UCSD-AML1 (cell line): ENCODE measurements at regions not wholly inside any gene's neighbourhood (a gene's known extent, or its start where the extent isn't known, plus 50 kb on each side); places are given as distances from the start of the nearest gene placed in this dataset.

Experiments
- DNase-seq: peaks from one replicate; lab custom pipeline; 2025; ENCODE audit not compliant: unreplicated experiment; lab: John Stamatoyannopoulos, UW

GRCh38 chr1:172883387-172883791 lies 167.4 kb downstream of the TNFSF18 start:
- no peak for DNase-seq

DNA sequence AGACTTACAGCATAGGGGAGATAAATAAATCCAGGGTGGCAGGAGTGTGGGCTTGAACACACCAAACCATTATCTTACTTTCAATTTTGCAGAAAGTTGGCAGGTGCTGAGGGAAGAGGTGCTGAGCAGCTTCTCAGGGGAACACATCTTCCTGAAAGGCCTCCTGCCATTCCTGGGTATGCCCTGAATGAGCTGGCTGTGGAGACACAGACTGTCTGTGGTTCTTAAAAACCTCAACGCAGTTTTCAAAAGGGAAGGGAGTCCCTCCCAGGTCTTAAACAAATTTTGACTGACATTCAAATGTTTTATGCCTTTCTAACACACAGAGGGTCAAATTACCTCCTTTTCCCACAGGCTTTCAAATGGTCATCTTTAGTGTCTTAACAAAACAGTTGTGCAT lies 166.9 kb downstream of the TNFSF18 start:
- no peak for DNase-seq

DNA sequence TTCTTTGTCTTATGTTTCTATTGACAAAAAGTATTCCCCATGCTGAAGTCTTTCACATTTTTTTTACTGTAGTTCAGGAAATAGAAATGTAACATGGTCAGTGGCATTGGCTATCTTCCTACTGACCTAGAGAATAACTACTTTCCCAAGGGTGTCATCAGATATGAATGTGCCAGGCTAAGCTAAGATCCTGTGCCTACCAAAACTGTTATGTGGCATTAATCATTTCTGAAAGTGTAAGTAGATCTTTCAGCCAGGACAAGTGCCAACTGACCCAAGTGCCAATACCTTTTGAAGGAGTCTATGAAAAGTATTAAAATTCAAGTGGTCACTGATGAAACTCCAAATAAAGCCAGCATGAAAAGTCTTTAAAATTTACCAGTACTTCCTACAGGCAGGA lies 165.3 kb downstream of the TNFSF18 start:
- DNase-seq, result no peak

DNA sequence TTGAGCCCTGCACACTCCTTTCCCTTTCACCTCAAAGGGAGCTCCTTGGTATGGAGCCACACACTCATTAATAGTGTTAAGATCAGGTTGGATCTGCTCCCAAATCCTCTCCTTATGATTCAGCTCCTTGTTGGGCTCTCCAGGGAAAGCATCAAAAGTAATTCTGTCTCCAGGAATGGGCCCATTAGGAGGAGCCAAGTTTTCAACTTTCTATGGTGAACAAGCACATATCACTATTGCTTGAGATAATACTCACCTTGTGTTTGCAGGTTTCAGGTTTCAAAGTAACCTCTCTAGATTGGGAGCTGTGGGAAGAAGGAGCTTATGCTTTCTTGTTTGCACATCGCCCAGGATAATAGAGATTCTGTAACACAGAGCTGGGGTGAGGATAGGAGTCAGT lies 164.8 kb downstream of the TNFSF18 start:
- no peak for DNase-seq

DNA sequence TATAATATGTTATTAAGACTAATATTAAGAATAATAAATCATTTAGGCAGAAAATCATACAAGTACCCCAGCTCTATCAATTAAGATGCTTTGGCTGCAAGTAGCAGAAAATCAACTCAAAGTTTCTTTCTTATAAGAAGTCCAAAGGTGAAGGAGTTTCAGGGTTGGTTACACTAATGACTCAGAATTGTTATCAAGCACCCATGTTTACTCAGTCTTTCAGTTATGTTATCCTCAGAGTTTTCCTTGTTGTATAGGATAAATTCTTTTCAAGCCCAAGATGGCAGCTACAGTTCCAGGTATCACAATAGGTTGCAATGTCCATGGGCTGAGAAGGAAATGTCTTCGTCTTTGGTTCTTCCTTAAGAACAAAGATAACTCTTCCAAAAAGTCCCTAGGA lies 163.6 kb downstream of the TNFSF18 start:
- no peak for DNase-seq

DNA sequence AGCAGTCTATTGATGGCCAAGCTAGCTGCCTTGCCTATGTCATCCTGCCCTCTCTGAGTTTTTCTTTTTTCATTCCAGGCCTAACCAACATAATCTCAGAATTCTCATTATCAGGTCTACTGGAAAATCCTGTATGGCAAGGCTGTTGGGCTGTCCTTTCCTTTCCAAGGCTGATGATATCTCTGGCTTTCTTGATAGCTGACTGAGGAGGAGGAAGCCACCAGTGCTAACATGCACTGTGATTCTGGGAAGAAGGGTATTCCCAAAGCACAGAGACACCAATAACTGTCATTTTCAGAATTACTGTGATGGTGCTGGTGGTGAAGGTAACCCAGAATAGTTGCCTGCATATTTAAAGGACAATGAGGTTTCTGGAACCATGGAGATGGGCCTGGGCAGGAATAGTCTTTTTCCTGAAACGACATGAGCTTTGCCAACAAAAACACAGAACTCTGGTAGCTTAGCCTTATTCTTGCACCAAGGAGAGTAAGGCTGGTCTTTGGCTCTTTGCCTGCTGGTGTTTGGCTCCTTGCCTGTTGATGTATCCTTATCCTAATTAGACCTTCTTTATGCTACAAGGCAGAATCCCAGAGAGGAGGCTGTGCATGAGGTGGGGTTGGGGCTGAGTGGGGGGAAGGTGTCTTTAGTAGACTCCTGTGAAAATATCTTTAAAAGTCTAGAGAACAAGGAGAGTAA lies 157.4 kb downstream of the TNFSF18 start:
- DNase-seq, result no peak

GRCh38 chr1:172894349-172895049 lies 156.2 kb downstream of the TNFSF18 start:
- no peak for DNase-seq

DNA sequence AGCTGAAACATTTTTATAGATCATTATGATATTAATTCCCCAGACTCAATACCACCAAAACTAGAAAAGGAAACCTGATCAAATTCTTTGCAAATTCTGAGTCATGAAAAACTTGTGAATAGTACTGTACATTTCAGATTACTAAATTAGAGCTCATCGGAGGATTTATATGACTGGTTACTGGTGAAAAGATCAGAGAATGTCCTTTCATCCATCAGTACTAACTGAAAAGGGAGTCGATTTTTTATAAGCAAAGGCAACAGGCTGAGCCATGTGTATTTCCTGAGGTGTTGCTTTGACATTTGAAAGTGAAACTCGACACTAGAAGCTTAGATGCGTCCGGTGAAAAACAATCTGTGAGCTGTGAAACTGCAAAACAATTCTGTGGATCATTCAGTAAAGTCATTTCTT lies 155.7 kb downstream of the TNFSF18 start:
- no peak for DNase-seq

GRCh38 chr1:172895761-172896160 lies 155.0 kb downstream of the TNFSF18 start:
- DNase-seq, result no peak

DNA sequence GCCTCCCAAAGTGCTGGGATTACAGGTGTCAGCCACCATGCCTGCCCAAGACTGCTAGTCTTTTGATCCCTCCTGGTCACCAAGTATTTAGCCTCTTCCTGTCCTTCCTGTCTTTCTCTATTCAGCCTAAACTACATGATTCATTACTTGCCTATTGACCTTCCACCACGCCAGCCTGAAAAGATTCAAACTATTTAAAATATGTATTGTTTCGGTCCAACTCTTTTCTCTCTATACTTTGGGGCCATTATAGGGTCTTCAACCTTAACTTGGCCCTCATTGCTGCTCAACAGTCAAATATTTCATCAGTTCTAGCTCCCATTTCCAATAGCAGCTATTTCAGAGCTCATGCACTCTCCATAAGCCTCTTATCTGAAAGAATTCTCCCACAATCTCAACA lies 153.0 kb downstream of the TNFSF18 start:
- DNase-seq, result no peak

- no peak for DNase-seq
Observed at GRCh38 chr1:172898866-172899265, 151.9 kb downstream of the TNFSF18 start.

DNA sequence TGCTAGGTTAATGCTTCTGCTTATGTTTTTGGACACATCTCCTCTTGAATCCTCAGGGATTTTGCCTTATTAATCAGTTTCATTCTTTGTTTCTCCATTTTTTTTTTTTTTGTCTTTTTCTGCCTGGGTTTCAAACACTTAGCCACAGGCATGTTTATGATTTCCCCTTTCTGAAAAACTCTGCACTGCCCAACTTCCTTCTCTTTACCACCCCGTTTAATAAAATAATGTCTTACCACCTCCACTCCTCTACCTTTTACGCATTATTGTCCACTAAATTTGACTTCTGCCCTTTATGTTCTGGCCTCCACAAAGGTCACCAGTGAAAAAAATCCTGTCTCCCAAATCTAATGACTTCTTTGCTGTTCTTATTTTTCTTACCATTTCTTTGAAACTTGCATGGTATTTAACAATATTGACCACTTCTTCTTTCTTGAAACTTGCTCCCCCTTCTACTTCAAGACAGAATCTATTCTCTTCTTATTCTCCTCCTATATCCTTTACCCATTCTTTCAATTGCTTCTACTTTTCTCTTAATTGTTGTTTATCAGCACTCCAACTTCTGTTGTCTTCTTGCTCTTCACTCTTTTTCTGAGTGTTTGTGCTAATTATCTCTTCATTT lies 150.3 kb downstream of the TNFSF18 start:
- no peak for DNase-seq

GRCh38 chr1:172902200-172902599 lies 148.5 kb downstream of the TNFSF18 start:
- no peak for DNase-seq

GRCh38 chr1:172902861-172903381 lies 147.8 kb downstream of the TNFSF18 start:
- DNase-seq, result no peak

DNA sequence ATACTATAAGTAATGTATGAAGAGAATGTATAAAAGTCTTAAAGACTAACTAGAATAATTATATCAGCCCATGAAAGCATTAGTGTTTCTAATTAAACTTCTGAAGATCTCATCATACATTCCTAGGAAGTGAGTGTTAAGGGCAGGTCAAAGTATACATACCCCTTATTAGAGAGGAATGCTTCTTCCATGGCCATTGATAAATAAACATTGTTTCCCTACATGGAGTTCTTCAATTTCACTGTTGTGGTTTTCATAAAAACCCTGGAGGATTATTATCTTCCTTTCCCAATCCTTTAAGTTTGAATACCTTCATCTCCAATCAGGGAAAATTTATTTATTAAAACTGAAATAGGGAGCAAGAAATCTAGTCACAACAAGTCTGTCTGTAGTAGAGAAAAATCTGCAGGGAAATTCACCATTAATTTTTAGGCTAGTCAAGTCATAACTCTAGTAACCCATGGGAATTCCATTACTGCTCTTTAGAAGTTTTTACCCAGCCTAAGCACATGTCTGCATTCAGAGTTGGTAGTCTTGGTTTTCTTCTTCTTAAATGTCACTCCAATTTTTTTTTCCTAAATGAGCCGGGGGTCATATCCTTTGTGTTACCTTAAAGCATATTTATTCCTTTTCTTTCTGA lies 147.0 kb downstream of the TNFSF18 start:
- no peak for DNase-seq

DNA sequence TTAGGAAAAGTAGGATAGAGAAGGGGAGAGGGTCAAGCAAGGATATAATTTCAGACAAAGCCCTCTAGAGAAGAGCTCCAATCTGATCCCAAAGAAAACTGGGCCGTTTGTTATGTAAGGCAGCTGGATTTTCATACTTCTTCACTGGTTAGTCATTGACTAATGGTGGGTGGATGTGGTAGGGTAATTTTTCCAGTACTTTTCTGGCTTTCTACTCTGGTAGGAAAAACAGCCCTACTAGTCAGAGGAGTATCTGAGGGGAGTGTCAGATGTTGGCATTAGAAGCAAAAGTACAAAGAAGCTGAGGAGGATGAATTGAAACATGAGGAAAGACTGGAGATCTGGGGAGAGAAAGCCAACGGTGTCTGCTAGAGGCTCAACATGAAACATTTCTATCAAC lies 145.3 kb downstream of the TNFSF18 start:
- DNase-seq, result no peak

- DNase-seq, result peak; percentile 49
Observed at GRCh38 chr1:172906778-172907592, 143.8 kb downstream of the TNFSF18 start.

GRCh38 chr1:172907834-172908326 lies 142.9 kb downstream of the TNFSF18 start:
- DNase-seq, result no peak

DNA sequence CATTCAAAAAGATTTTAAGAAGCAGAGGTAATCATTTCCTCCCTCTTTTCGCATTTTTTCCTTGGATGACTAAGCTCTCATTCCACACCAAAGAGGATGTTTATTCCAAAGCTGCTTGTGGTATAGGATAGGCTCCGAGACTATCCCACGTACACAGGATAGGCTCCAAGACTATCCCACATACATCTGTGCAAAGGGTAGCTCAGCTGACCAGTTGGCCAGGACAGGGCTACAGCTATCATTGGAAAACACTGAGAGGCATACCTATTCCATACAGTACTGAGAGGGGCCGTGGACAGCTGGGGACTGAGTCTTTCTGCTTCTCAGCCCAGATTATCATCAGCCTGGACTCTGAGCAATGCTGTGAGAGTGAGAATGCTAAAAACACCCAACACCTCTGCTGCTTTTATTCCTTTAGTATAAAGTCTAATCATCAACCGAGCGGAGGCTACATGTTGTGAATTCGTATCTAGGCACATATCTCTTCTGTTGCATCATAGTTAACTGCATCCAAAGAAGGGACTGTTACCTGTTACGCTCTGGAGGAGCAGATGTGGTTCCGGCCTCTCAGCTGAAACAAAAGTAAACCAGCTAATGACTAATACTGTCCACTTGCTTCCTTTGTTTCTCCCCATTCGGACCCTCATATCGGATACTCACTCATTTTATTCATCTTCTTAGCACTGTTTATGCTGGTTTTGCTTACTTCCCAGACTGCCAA lies 141.0 kb downstream of the TNFSF18 start:
- no peak for DNase-seq

- no peak for DNase-seq
Observed at GRCh38 chr1:172912765-172913260, 137.9 kb downstream of the TNFSF18 start.
